Fibroblast of mammary gland (primary cell): ENCODE measurements at regions not wholly inside any gene's neighbourhood (a gene's known extent, or its start where the extent isn't known, plus 50 kb on each side); places are given as distances from the start of the nearest gene placed in this dataset.

Source experiments
- DNase-seq: peaks from one replicate; pipeline ENCODE4 v3.0.0-alpha.2; 2010; ENCODE audit warnings: low read depth
- H3K4me3 ChIP-seq: 2 replicates; pipeline ENCODE4 v1.5.1; 2011; ENCODE audit warnings: low read depth, mild to moderate bottlenecking, low read length, moderate library complexity; ENCODE audit not compliant: control insufficient read depth
- CTCF ChIP-seq: conservative IDR thresholded peaks from 2 replicates; pipeline ENCODE4 v1.5.1; 2011; ENCODE audit warnings: low read depth, low read length, inconsistent platforms; ENCODE audit not compliant: control insufficient read depth, insufficient read depth

- TF ChIP-seq CTCF, result no peak
- no peak overlapping the region for H3K4me3 ChIP-seq
- DNase-seq, result no peak
Observed at GRCh38 chr2:215613888-215614287, 178.0 kb upstream of the FN1 start.

GRCh38 chr2:215613280-215613679 is 177.4 kb upstream of the FN1 start:
- TF ChIP-seq CTCF, result no peak
- no peak overlapping the region for H3K4me3 ChIP-seq
- DNase-seq, result no peak

- no peak overlapping the region for H3K4me3 ChIP-seq
- no peak for TF ChIP-seq CTCF
- DNase-seq, result peak; percentile 55
Observed at GRCh38 chr2:215612786-215613185, 176.9 kb upstream of the FN1 start.

- no peak overlapping the region for H3K4me3 ChIP-seq
Observed at GRCh38 chr2:215611609-215612386, 175.9 kb upstream of the FN1 start.

GRCh38 chr2:215609089-215610032 is 173.5 kb upstream of the FN1 start:
- no peak for TF ChIP-seq CTCF
- peak; percentile 72 for DNase-seq
- no peak overlapping the region for H3K4me3 ChIP-seq

More at GRCh38 chr2:215611609-215612386, 175.9 kb upstream of the FN1 start:
- TF ChIP-seq CTCF, result no peak
- DNase-seq, result no peak

GRCh38 chr2:215607766-215608165 is 171.9 kb upstream of the FN1 start:
- TF ChIP-seq CTCF, result no peak
- DNase-seq, result peak; percentile 20
- no peak overlapping the region for H3K4me3 ChIP-seq
